HG03442 (cell line): ENCODE measurements at regions not wholly inside any gene's neighbourhood (a gene's known extent, or its start where the extent isn't known, plus 50 kb on each side); places are given as distances from the start of the nearest gene placed in this dataset.

Source experiments
- ATAC-seq: cut with Tn5 transposase; IDR thresholded peaks from one replicate; pipeline ENCODE4 v1.9.1; 2021; ENCODE audit warnings: mild to moderate bottlenecking, moderate library complexity; ENCODE audit not compliant: unreplicated experiment

- no peak for ATAC-seq
Observed at GRCh38 chr14:82113007-82113406, 579.4 kb upstream of the SEL1L start.

DNA sequence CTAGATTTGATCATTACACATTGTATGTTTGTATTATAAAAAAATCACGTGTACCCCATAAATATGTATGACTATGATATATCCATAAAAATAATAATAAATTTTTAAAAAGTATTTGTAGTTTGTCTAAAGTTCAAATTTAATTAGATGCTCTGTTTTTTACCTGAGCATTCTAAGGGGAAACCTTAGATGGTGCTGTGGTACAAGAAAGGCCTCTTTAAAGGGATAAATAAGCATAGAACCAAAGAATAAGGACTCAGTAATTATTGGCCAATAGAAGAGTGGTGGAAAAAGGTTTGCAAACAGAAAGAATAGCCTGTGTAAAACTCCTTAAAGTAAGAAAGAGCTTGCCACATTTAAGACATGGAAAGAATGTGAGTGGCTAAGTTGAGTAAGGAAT, 580.1 kb upstream of the SEL1L start:
- no peak for ATAC-seq

- no peak for ATAC-seq
Observed at GRCh38 chr14:82116721-82117120, 583.1 kb upstream of the SEL1L start.

- ATAC-seq = no peak
Observed at GRCh38 chr14:82122655-82123054, 589.0 kb upstream of the SEL1L start.

GRCh38 chr14:82124511-82124910, 590.9 kb upstream of the SEL1L start:
- no peak for ATAC-seq

- no peak for ATAC-seq
Observed at GRCh38 chr14:82126006-82126405, 592.4 kb upstream of the SEL1L start.

DNA sequence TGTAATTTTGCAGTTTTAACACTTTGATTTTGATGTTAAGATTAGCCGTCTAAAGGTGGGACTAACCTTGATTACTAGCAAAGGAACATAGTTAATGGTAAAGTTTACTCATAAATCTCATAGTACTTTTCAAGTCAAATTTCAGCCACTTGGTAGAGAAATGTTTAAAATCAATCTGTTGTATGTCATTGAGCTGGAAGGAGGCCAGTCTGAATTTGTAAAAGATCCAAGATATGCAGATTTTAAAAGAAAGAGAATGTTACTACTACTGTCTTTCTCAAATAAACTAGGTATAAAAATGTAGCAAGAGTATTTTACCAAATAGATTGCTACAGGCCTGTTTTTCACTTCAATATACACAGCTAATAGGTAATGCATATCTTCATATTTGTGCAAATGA, 600.8 kb upstream of the SEL1L start:
- no peak for ATAC-seq

- ATAC-seq = no peak
Observed at GRCh38 chr14:82138431-82138830, 604.8 kb upstream of the SEL1L start.

- ATAC-seq = no peak
Observed at GRCh38 chr14:82146846-82147245, 613.2 kb upstream of the SEL1L start.

DNA sequence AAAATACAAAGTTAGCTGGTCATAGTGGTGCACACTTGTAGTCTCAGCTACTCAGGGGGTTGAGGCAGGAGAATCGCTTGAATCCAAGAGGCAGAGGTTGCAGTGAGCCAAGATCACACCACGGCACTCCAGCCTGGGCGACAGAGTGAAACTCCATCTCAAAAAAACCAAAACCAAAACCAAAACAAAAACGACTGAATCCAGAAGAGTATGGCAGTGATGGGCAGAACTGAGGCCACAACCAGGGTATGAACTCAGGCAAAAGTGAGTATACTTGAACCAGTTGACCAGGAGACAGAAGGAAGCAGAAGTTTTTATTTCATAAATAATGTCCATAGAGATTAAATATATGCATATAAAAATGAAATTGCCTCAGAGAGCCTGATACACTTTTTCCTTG, 620.0 kb upstream of the SEL1L start:
- no peak for ATAC-seq

- ATAC-seq = no peak
Observed at GRCh38 chr14:82159624-82160023, 626.0 kb upstream of the SEL1L start.

- no peak for ATAC-seq
Observed at GRCh38 chr14:82180139-82180538, 646.5 kb upstream of the SEL1L start.

- ATAC-seq = no peak
Observed at GRCh38 chr14:82182646-82183045, 649.0 kb upstream of the SEL1L start.

GRCh38 chr14:82190742-82191141, 657.1 kb upstream of the SEL1L start:
- no peak for ATAC-seq

GRCh38 chr14:82192387-82192786, 658.7 kb upstream of the SEL1L start:
- ATAC-seq = no peak

DNA sequence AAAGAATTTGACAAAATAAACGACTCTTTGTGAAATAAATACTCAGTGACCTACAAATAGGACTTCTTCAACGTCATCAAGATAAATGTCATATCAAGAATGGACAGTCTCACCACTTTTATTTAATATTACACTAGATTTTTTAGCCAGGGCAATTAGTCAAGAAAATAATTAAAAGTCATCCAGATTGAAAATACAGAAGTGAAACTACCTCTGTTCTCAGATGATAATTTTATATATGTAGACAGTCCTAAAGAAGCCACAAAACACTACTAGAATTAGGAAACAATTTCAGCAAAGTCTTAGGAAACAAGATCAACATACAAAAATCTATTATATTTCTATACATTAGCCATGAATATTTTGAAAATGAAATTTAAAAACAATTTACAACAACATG, 689.6 kb upstream of the SEL1L start:
- ATAC-seq = no peak

DNA sequence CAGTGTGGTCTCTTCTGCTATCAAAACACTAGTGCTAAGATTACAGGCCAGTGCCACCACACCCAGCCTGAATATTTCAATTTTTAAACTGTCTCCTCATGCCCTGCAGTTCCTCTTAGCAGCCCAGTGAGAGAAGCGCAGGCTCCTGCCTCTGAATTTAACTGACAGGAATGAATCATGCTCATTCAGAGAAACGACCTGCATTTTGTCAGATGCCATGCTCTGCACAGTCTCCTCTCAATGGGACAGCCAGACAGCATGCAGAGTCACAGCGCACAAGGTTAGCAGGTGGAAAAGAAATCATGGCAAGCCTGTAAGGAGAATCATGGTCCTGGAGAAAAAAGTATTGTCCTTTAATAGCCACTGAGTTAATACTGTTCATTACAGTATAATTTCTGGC, 691.0 kb upstream of the SEL1L start:
- ATAC-seq = no peak

DNA sequence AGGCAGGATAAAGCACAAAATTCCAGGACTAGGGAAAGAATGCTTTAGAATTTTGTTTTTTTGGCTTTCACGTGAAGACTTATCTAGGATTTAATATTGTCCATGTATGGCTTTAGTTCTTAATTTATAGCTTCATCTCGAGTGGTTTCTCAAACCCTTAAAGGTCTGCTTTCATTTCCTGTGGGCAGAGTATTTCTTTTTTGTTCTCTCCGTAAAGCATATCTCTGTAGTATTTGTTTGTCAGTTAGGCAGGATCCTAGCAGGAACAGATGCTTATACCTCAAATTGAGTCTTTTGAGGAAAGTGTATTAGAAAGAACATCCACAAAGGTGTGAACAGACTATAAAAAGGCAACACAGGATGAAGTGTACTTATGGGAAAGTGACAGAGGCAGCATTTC, 697.1 kb upstream of the SEL1L start:
- no peak for ATAC-seq

- no peak for ATAC-seq
Observed at GRCh38 chr14:82238649-82239048, 705.0 kb upstream of the SEL1L start.

GRCh38 chr14:82239223-82239622, 705.6 kb upstream of the SEL1L start:
- ATAC-seq = no peak

DNA sequence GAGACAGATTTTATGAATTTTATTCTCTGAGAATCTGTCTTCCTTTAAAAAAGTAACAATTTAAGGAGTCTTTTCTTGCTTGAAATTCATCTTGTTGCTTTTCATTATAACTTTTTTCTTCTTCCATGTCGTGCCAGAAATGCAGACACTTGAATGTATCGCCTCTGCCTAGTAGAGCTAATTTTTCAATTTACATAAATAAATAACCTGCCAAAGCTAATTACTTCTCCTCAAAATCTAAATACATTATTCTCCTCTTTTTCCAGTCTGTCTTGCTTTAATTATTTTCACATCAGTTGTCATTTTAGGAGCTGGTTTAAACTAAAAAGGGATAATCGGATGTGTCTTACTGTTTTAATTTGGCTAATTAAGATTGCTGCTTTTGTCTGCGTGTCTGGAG, 711.1 kb upstream of the SEL1L start:
- ATAC-seq = no peak

GRCh38 chr14:82251494-82251893, 717.8 kb upstream of the SEL1L start:
- ATAC-seq = no peak

DNA sequence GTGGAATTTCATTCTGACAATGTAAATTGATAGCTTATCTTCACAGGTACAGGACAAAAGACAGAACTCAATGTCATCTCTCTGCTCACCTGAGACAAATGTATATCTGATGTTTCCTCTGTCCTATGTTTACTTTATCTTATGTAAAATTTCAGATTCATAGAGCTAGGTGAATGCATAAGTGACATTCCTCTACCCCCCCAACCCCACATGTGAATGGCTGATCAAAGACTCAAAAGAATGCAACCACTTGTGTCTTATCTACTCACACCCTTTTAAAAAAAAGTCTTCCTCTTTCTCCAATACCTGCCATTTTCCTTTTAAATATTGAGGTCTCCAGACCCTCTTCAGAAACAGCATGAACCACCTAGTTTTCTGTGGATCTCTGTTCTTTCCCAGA, 736.6 kb upstream of the SEL1L start:
- no peak for ATAC-seq

- ATAC-seq = no peak
Observed at GRCh38 chr14:82298811-82299210, 765.2 kb upstream of the SEL1L start.
